GM12873 (cell line): ENCODE measurements at regions not wholly inside any gene's neighbourhood (a gene's known extent, or its start where the extent isn't known, plus 50 kb on each side); places are given as distances from the start of the nearest gene placed in this dataset.

Experiments
- CTCF ChIP-seq: IDR thresholded peaks from 2 replicates; pipeline ENCODE4 v1.5.1; 2012; ENCODE audit warnings: low read depth, mild to moderate bottlenecking, moderate library complexity, low read length, control low read depth; ENCODE audit not compliant: insufficient read depth; ENCODE audit errors: missing control alignments

- TF ChIP-seq CTCF = no peak
These were observed 147.1 kb downstream of the DNAJB9 start for GRCh38 chr7:108716783-108717182.

DNA sequence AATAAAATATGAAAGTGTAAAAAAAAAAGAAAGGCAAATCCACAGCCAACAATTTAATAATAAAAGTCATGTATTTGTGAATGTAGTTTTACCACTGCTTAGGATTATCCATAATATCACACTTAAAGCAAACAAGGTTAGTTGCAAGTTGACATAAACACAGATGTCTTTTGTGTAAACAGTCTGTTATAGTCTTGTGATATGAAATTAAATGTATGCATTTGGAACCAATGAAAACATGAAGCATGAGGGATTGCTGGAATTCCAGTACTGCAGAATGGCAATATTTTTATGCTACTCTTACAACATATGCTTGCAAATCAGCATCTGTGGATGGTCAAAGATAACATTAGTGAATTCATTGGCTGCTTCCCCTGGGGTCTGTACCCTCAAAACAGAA, 148.1 kb downstream of the DNAJB9 start:
- TF ChIP-seq CTCF = no peak

- no peak for TF ChIP-seq CTCF
These were observed 150.0 kb downstream of the DNAJB9 start for GRCh38 chr7:108719631-108720030.

DNA sequence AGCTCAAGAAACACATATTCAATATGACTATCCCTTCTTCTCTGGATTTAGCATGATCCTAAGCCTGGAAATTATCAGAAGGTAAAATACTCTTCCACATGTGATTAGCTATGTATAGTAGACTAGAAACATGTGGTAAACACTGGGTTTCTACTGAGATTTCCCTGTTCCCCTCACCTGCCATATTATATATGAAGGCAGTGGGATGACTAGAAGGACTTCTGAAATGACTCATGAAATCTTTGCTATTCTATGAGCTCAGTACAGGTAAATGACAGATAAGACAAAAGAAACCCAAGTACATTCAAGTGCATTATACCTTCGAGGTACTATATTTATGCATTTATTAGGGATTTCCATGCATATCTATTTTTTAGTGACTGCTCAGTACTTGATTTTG, 152.9 kb downstream of the DNAJB9 start:
- no peak for TF ChIP-seq CTCF

DNA sequence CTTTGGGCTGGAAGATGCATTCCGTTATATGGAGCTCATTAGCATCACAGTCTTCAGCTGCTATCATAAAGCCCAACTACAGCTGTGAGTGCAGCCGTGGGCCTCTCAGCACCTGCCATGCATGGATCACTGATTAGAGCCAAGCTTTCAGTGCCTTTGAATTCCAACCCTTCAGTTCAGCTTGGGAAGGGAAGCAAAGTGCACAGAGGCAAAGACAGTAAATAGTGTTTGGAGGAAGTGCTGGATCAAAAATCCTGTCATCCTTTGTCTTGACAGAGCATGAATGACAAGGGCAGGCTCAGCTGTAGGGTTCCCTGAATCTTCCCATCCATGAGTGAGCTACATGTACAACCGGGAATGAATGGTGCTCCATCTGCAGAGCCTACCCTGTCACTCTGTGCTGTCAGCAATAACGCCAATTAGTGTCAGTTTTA, 153.7 kb downstream of the DNAJB9 start:
- no peak for TF ChIP-seq CTCF

DNA sequence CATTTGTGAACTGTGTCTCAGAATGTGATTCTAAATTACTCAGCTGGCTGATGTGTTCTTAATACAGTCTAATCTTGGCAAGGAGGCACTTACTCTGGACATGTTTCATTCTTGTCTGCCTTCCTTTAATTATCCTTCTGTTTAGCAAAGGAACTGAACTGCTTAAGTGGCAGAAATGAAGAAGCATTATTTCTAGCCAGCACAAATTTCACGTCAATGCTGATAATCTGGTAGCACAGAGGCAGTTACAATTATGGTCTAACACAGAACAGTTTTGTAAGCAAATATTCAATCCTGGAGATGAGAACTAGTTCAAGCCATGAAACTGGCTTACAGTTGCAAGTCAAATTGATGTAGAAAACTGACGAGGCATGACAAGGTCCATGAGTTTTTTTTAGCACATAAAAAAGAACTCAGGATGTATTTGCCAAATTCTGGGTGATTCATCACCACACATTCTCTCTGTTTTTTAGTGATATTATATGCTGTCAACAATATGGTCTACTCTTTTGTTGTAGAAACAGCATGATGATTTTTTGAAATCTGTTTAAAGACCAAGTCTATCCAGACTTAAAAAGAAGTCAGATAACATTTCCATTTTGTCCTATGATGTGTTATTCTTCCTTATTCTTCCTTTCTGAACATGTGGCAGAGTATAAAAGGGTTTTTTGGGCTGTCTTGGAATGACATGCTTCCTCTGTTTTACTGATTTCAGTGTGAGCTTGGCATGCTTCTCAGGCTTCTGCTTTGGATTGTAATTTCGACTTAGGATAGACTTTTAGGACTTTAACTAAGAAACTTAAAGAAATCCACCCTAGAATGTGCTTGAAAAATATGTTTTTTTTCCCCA, 154.8 kb downstream of the DNAJB9 start:
- no peak for TF ChIP-seq CTCF

GRCh38 chr7:108735814-108736213, 166.1 kb downstream of the DNAJB9 start:
- no peak for TF ChIP-seq CTCF
